Mucosa of stomach (tissue), 1 donor: ENCODE measurements at regions not wholly inside any gene's neighbourhood (a gene's known extent, or its start where the extent isn't known, plus 50 kb on each side); places are given as distances from the start of the nearest gene placed in this dataset.
"Not testable (repeated sequence)": the region's sequence is repeated elsewhere in the genome, so short reads cannot be mapped to it uniquely, and the experiment has no call there.

Experiments
- H3K27me3 ChIP-seq: one replicate; pipeline ENCODE4 v1.7.0; 2013; ENCODE audit warnings: mild to moderate bottlenecking, low read length; ENCODE audit not compliant: control insufficient read depth, insufficient read depth
- H3K36me3 ChIP-seq: one replicate; pipeline ENCODE4 v1.7.0; 2013; ENCODE audit warnings: low read length; ENCODE audit not compliant: control insufficient read depth, insufficient read depth
- H3K4me1 ChIP-seq: one replicate; pipeline ENCODE4 v1.7.0; 2013; ENCODE audit warnings: mild to moderate bottlenecking, low read length; ENCODE audit not compliant: control insufficient read depth, insufficient read depth
- H3K4me3 ChIP-seq: one replicate; pipeline ENCODE4 v1.7.0; 2013; ENCODE audit warnings: low read length
- H3K9ac ChIP-seq: one replicate; pipeline ENCODE4 v1.7.0; 2013; ENCODE audit warnings: mild to moderate bottlenecking, low read length, moderate library complexity
- H3K9me3 ChIP-seq: one replicate; pipeline ENCODE4 v1.7.0; 2013; ENCODE audit warnings: mild to moderate bottlenecking, low read length, moderate library complexity; ENCODE audit not compliant: control insufficient read depth
- donor health status: Pancreatic carcinoma.

DNA sequence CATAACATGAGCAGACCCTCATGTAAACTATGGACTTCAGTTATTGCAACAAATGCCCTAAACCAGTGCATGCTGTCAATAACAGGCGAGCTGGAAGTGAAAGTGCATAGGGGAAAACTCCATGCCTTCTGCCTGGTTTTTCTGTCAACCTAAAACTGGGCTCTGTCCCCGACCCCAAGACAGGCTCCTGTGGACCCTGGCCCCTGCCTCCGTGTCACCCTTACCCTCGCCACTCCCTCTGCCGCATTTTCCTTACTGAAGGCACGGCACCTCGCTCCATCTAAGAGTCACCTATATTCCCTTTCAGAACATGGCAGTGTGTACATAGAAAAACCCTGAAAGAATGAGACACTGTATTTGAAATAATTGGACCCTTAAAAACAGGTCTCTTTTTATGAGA lies 151.3 kb downstream of the SHANK2 start:
- H3K9ac ChIP-seq: no peak overlapping the region
- H3K27me3 ChIP-seq: no peaks in the 10 kb centered on the region

DNA sequence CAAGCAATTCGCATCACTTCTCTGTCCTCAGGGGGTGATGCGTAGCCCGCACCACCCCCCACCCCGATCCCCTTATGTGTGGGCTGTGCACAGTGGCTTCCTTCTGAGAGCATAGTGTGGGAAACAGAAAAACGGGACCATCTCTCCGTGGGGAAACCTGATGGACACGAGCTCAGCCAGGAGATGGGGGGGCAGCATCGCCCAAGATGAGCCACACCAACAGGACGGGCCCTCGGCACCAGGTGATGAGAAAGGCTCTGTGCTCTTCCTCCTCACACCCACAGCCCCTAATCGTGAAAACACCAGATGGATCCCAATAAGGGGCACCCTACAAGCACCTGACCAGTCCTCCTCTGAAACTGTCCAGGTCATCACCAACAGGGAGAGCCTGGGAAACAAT lies 153.6 kb downstream of the SHANK2 start:
- no peaks in the 10 kb centered on the region for H3K9me3 ChIP-seq
- no peaks in the 10 kb centered on the region for H3K36me3 ChIP-seq
- no peaks in the 10 kb centered on the region for H3K27me3 ChIP-seq

More for the DNA sequence above, 151.3 kb downstream of the SHANK2 start:
- H3K4me1 ChIP-seq: no peaks in the 10 kb centered on the region
- no peak overlapping the region for H3K4me3 ChIP-seq
- H3K36me3 ChIP-seq: no peaks in the 10 kb centered on the region
- H3K9me3 ChIP-seq: no peaks in the 10 kb centered on the region

DNA sequence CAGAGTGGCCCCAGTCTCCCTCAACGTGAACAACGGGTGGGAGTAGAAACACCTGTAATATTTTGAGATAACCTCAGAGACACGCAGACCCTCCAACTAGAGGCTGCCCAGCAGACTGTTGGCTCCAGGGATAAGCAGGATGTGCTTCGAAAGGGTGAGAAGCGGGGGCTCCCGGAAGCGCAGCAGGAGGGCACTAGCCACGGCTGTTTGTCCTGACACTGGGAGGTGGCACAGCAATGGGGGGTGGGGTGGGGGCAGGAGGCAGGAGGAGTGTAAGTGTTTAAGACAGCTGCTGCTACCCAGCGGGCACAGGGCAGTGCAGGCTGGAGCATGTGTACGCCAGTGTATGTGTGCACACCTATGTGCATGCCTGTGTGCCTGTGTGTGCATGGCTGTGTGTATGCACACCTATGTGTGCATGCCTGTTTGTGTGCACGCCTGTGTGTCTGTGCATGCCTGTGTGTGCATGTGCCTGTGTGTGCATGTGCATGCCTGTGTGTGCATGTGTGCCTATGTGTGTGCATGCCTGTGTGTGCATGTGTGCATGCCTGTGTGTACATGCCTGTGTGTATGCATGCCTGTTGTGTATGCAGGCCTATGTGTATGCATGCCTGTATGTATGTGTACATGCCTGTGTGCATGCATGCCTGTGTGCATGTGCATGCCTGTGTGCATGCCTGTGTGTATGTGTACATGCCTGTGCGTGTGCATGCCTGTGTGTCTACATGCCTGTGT lies 154.7 kb downstream of the SHANK2 start:
- Histone ChIP-seq H3K27me3 (no peaks in the 10 kb centered on the region), H3K4me1 (no peaks in the 10 kb centered on the region), H3K9ac (no peak overlapping the region), H3K9me3 (no peaks in the 10 kb centered on the region), H3K36me3 (no peaks in the 10 kb centered on the region), H3K4me3 (no peak overlapping the region)

More for the DNA sequence above, 153.6 kb downstream of the SHANK2 start:
- Histone ChIP-seq H3K9ac (no peak overlapping the region), H3K4me3 (no peak overlapping the region), H3K4me1 (no peaks in the 10 kb centered on the region)

DNA sequence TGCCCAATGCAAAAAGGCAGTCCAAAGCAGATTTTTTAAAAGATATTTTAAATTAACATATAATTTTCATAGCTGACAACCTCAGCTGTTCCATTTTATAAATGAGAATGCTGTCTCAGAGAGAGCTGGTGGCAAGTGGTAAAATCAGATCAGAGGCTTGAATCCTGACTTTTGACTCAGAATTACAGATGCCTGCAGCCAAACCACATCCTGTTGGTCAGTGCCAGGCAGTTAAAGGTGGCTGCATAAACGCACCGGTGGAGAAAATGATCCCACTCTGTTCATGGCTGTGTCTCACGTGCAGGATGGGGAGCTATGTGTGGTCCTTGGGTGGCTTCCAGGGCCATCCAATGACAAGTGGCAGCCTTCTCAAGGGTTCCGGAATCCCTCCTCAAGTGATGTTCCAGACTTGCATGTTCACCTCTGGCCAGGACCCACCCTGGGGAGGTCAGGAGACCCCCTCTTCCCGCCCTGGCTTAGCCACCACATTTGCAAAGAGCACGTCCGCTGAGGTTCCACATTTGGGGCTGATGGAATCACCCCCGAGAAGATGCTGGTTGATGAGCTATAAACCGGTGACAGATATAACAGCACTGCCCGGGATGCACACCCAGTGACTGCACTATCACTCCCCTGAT lies 155.5 kb downstream of the SHANK2 start:
- Histone ChIP-seq H3K36me3 (no peaks in the 10 kb centered on the region), H3K9me3 (no peaks in the 10 kb centered on the region)

DNA sequence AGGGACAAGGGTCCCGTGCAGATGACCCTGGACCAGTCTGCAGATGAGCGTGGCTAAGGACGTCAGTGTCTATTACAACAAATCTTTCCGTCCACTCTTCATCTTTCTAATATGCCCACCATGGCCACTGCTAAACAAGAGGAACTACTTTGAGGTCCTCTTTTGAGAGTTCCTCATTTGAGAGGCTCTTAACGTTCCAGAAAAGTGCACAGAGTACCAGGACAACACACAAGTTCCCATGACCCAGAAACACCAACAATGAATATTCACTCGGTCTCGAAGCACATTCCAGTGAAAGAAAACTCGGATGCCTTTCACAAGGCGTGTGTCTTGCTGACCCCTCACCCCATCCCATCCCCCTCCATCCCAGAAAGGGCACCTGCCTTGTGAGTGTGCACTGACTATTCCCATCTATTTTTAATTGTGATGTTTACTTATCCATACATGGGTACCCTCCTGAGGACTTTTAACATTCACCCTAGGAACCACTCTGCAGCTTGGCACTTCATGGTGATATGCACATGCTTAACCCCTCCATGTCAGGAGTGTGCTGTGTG lies 157.0 kb downstream of the SHANK2 start:
- no peaks in the 10 kb centered on the region for H3K4me1 ChIP-seq
- H3K4me3 ChIP-seq: no peak overlapping the region
- H3K9me3 ChIP-seq: no peaks in the 10 kb centered on the region
- H3K27me3 ChIP-seq: no peaks in the 10 kb centered on the region
- H3K36me3 ChIP-seq: no peaks in the 10 kb centered on the region
- no peak overlapping the region for H3K9ac ChIP-seq

More for the DNA sequence above, 155.5 kb downstream of the SHANK2 start:
- H3K4me3 ChIP-seq: no peak overlapping the region
- no peak overlapping the region for H3K9ac ChIP-seq
- H3K4me1 ChIP-seq: no peaks in the 10 kb centered on the region
- no peaks in the 10 kb centered on the region for H3K27me3 ChIP-seq

DNA sequence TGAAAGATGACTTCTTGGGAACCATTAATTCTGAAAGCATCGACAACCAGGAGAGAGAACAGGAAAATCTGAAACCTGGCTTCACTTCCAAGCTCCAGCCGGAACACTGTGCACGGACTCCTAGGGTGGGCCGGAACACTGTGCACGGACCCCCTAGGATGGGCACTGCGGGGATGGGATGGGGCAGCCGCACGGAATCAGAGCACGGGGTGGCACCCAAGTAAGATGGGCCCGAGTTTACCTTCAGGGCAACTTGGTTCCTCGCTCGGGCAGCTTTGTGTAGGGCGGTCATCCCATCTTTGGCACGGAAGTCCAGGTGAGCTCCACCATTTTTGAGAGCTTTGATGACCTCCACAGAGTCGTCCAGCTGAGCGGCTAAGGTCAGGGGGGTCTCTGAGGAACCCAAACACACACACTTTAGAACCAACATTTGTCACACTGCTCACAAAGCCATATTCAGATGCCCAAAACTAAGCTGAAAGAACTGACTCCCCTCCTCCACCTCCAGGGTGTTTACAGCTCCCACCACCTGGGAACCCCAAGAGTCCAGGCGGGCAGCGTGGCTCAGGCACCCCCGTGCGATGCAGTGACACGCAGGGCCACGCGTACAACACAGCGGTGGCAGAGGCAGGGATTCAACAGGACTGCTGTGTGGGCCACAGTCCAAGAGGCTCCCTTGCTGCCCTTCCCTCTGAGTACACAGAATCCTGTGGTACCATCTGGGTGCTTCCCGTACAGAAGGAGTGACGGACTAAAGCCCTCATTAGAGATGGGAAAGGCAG lies 157.9 kb downstream of the SHANK2 start:
- Histone ChIP-seq H3K9ac (no peak overlapping the region), H3K27me3 (no peaks in the 10 kb centered on the region), H3K36me3 (no peaks in the 10 kb centered on the region), H3K4me1 (no peaks in the 10 kb centered on the region), H3K4me3 (no peak overlapping the region), H3K9me3 (no peaks in the 10 kb centered on the region)

DNA sequence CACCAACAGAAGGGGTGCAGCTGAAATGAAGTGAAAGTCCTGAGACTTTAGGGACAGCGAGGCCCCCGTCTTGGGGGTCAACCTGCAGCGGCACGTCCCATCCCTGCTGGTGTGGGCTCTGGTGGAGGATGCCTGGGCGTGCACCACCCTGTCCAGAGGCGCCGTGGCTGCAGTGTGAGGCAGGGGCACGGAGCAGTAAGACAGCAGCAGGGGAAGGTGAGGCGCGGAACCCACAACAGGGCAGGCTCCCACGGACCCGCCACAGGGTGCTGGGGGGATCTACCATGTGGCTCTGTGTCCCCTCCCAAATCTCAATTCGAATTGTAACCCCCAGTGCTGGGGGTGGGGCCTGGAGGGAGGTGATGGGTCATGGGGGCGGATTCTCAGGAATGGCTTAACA lies 158.6 kb downstream of the SHANK2 start:
- no peak overlapping the region for H3K9ac ChIP-seq
- no peaks in the 10 kb centered on the region for H3K9me3 ChIP-seq
- no peaks in the 10 kb centered on the region for H3K36me3 ChIP-seq
- no peak overlapping the region for H3K4me3 ChIP-seq
- no peaks in the 10 kb centered on the region for H3K27me3 ChIP-seq
- no peaks in the 10 kb centered on the region for H3K4me1 ChIP-seq

DNA sequence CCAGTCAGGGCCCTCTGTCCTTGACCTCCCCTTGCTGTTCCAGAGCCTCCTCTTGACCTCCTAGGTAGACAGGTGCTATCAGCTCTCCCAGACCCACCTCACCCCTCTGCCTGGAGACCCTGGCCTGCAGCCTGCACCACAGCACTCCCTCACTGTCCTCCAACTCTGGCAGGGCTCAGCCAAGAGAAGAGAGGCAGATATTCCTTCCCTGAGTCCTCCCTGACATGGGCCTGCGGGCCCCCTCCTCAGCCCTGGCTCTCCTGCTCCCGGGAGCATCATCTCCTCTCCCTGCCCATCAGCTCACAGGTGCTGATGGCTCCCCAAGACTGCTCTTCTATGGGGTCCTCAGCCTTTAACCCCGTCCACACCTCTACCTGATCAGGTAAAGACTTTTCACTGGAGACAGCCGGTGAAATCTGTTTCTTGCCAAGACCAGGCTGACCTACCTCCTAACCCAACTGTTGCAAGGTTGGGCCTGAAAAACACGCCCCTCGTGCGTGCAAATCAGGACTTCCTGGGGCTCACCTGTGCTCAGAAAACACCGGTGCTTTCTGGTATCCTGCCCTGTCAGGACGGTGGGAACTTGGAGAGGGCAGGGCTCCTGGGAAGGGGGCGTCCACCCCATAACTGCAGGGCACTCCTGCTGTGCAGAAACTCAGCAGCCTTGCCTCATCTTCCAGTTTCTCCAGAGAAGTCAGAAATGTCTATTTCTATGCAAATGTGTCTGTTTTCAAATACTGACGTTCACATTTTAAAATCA lies 160.7 kb downstream of the SHANK2 start:
- Histone ChIP-seq H3K4me3 (no peak overlapping the region), H3K9ac (no peak overlapping the region), H3K4me1 (no peaks in the 10 kb centered on the region), H3K36me3 (no peaks in the 10 kb centered on the region), H3K27me3 (no peaks in the 10 kb centered on the region), H3K9me3 (no peaks in the 10 kb centered on the region)

DNA sequence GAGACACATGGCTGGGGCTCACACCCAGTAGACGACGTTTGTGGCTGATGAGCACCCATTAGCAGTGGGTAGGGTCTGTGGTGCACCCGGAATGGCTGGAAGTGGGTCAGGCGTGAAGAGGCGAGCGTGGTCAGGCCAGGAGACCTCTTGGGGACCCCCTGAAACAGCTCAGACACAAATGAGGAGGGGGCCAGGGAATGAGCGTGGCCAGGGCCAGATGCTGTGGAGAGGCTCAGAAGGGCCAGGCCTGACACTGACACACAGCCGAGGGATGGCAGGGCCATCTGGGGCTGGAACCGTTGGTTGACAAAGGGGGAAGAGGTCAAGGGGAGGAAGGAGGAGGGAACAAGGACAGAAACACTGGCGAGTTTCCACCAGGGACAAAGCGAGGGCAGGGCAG lies 162.8 kb downstream of the SHANK2 start:
- Histone ChIP-seq H3K27me3 (no peaks in the 10 kb centered on the region), H3K9ac (no peak overlapping the region), H3K36me3 (no peaks in the 10 kb centered on the region), H3K9me3 (no peaks in the 10 kb centered on the region), H3K4me1 (no peaks in the 10 kb centered on the region), H3K4me3 (no peak overlapping the region)

DNA sequence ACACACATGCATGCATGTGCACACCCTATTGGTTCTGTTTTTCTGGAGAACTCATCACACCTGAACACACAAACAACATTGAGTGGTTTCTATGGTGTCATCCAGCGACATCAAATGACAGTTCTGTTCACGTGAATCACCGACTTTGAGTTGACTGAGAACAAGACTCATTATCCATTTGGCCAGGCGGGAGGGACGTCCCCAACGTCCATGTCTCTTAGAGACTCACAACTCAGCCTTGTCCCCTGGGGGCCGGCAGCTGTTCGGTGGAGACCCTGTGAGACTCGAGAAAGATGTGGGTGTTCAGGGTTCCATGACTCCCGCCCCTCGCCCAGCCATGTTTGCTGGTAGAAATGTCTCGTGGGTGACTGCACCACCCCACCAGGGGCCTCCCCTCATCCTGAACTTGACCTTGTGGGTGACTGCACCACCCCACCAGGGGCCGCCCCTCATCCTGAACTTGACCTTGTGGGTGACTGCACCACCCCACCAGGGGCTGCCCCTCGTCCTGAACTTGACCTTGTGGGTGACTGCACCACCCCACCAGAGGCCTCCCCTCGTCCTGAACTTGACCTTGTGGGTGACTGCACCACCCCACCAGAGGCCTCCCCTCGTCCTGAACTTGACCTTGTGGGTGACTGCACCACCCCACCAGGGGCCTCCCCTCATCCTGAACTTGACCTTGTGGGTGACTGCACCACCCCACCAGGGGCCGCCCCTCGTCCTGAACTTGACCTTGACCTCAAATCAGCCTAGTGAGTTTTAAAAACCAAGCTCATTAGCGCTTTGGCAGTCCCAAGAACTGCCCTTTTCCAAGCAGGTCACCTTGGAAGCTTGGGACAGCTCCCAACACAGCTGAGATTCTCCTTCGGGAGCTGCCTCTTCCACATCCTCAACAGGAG lies 163.8 kb downstream of the SHANK2 start:
- H3K4me3 ChIP-seq, H3K4me1 ChIP-seq, H3K9me3 ChIP-seq, H3K9ac ChIP-seq, H3K27me3 ChIP-seq, H3K36me3 ChIP-seq: not testable (repeated sequence)

DNA sequence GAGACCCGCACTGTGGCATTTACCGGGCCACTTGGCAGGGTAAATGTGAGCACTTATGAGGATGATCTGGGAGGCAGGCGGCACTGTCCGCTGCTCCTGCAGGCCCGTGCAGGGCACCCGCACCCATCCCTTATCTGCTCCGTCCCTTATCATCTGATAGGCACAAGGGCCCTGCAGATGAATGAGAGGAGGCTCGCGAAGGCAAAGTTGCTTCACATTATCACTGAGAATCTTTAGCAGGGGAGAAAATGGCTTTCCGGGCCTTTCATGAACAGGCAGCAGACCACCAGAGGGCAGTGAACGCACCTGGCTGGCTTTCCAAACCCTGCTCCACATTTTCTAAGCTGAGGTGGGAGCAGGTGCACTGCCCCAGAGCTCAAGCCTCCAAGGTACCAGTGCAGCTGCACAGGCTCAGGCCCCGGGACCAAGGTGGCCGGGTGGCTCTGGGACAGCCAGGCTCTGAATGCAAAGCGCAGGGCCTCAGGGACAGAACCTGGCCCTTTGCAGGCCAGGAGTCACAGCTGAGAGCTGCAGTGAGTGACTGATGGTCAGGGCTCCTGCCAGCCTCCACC lies 165.6 kb downstream of the SHANK2 start:
- H3K36me3 ChIP-seq: no peaks in the 10 kb centered on the region
- no peak overlapping the region for H3K9ac ChIP-seq
- no peaks in the 10 kb centered on the region for H3K9me3 ChIP-seq
- H3K4me3 ChIP-seq: no peak overlapping the region
- H3K27me3 ChIP-seq: no peaks in the 10 kb centered on the region
- no peaks in the 10 kb centered on the region for H3K4me1 ChIP-seq
